K562 (cell line): ENCODE measurements at regions not wholly inside any gene's neighbourhood (a gene's known extent, or its start where the extent isn't known, plus 50 kb on each side); places are given as distances from the start of the nearest gene placed in this dataset.

Source experiments
- ATAC-seq: fragments of 200-7000 bp; cut with Tn5 transposase; 3 replicates; pipeline ENCODE4 v1.9.1; 2020; ENCODE audit warnings: moderate library complexity
- BruUV-seq: library from RNA; stranded (reverse); fragments of 400-500 nt; replicated peaks from 2 replicates; lab custom pipeline; 2021; lab: Mats Ljungman, UMichigan
- CTCF ChIA-PET: fragments of 300-600 bp; formaldehyde crosslinking; extraction: SDS; loops from one replicate; lab custom pipeline; 2021; ENCODE audit warnings: low intra/inter-chr PET ratio; lab: Yijun Ruan, JAX
- POLR2A ChIA-PET: fragments of 300-600, 350-650 bp; sonication (Branson Sonifier 250); formaldehyde crosslinking; extraction: SDS; loops from one replicate; lab custom pipeline; 2021; ENCODE audit warnings: antibody characterized with exemption, inconsistent platforms; lab: Yijun Ruan, JAX
- DNase-seq, 4 experiments: peaks; one replicate each; pipeline versions ENCODE4 v3.0.0 to v3.0.0-alpha.2; 2011 to 2018; ENCODE audit warnings: low spot score in 3 of 4, mixed read lengths in 3 of 4; ENCODE audit errors: extremely low read depth in 1 of 4
- FAIRE-seq: peaks from 2 replicates; lab custom pipeline; 2011; peaks lifted over from hg19 to GRCh38; lab: Jason Lieb, UNC
- H2AFZ ChIP-seq: 2 replicates; pipeline ENCODE4 v1.6.0; 2011; ENCODE audit warnings: low read depth, low read length, control low read depth, inconsistent platforms
- H3K27ac ChIP-seq: fragments of 200-600 bp; 3 replicates; pipeline ENCODE4 v1.8.0; 2011; ENCODE audit warnings: low read depth, mild to moderate bottlenecking, control low read depth, inconsistent platforms, low read length, moderate library complexity, mixed read lengths; ENCODE audit errors: extremely low read depth
- H3K27me3 ChIP-seq, 2 experiments: fragments of 300-600 bp in 1 of 2; 2 replicates in 1 of 2; 3 replicates in 1 of 2; pipeline versions ENCODE4 v1.6.0 to v1.8.0; 2011; ENCODE audit warnings: inconsistent platforms in 2 of 2, low read length in 2 of 2, mild to moderate bottlenecking in 1 of 2, mixed read lengths in 1 of 2, moderate library complexity in 1 of 2; ENCODE audit not compliant: control insufficient read depth in 2 of 2, insufficient read depth in 2 of 2
- H3K36me3 ChIP-seq: fragments of 300-600 bp; 3 replicates; pipeline ENCODE4 v1.8.0; 2011; ENCODE audit warnings: mild to moderate bottlenecking, low read length, inconsistent platforms; ENCODE audit not compliant: control insufficient read depth, insufficient read depth
- H3K4me1 ChIP-seq, 2 experiments: fragments of 200-600 bp in 1 of 2; replicated peaks in 1 of 2; 2 replicates in 1 of 2; 3 replicates in 1 of 2; pipeline versions ENCODE4 v1.5.1 to v1.8.0; 2011; ENCODE audit warnings: inconsistent platforms in 2 of 2, low read length in 2 of 2, mild to moderate bottlenecking in 1 of 2, mixed read lengths in 1 of 2, moderate library complexity in 1 of 2; ENCODE audit not compliant: control insufficient read depth in 2 of 2, insufficient read depth in 2 of 2
- H3K4me2 ChIP-seq: 2 replicates; pipeline ENCODE4 v1.6.1; 2011; ENCODE audit warnings: low read length, control low read depth, inconsistent platforms, mixed read lengths; ENCODE audit not compliant: insufficient read depth
- H3K4me3 ChIP-seq: fragments of 200-600 bp; sonication (generic), shearing (Covaris generic); 2 replicates; pipeline ENCODE4 v1.5.1; 2016; ENCODE audit warnings: control low read depth, inconsistent platforms
- H3K79me2 ChIP-seq: fragments of 200-600 bp; 3 replicates; pipeline ENCODE4 v1.8.0; 2011; ENCODE audit warnings: low read length, inconsistent platforms; ENCODE audit not compliant: control insufficient read depth, insufficient read depth
- H3K9ac ChIP-seq, 2 experiments: 2 replicates each; pipeline versions ENCODE4 v1.6.0 to v1.6.1; 2011; ENCODE audit warnings: low read depth in 2 of 2, low read length in 2 of 2, control low read depth in 1 of 2, inconsistent platforms in 1 of 2, mild to moderate bottlenecking in 1 of 2, mixed read lengths in 1 of 2; ENCODE audit not compliant: insufficient read depth in 1 of 2
- H3K9me1 ChIP-seq: one replicate; pipeline ENCODE4 v1.6.0; 2011; ENCODE audit warnings: inconsistent platforms, mild to moderate bottlenecking, low read length, moderate library complexity; ENCODE audit not compliant: control insufficient read depth, insufficient read depth
- H3K9me3 ChIP-seq: replicated peaks from 2 replicates; pipeline ENCODE4 v1.5.1; 2011; ENCODE audit warnings: low read depth, low read length, inconsistent platforms; ENCODE audit not compliant: control insufficient read depth, insufficient read depth
- H4K20me1 ChIP-seq: replicated peaks from 2 replicates; pipeline ENCODE4 v1.6.1; 2011; ENCODE audit warnings: low read length, inconsistent platforms, mixed read lengths; ENCODE audit not compliant: control insufficient read depth, insufficient read depth
- ASH1L ChIP-seq: fragments of 450-650 bp; IDR thresholded peaks from 2 replicates; pipeline ENCODE4 v1.6.1; 2018; ENCODE audit warnings: borderline replicate concordance, mild to moderate bottlenecking, low read depth; ENCODE audit not compliant: partially characterized antibody
- DNMT1 ChIP-seq: fragments of 450-650 bp; IDR thresholded peaks from 2 replicates; pipeline ENCODE4 v1.6.1; 2016; ENCODE audit warnings: antibody characterized with exemption, mild to moderate bottlenecking
- FOXK2 ChIP-seq, 2 experiments: fragments of 450-650 bp; IDR thresholded peaks in 1 of 2; conservative IDR thresholded peaks in 1 of 2; 2 replicates each; pipeline ENCODE4 v1.6.1; 2016; ENCODE audit warnings: low read depth in 2 of 2, mild to moderate bottlenecking in 1 of 2
- RERE ChIP-seq: sonication (generic); formaldehyde crosslinking; IDR thresholded peaks from 2 replicates; pipeline ENCODE4 v1.8.0; 2023; ENCODE audit warnings: missing genetic modification reagents, mild to moderate bottlenecking, borderline replicate concordance
- SREBF1 ChIP-seq: fragments of 150-350 bp; IDR thresholded peaks from 2 replicates; pipeline ENCODE4 v1.6.1; 2014; ENCODE audit warnings: antibody characterized with exemption, low read depth, low read length, borderline replicate concordance
- TRIM25 ChIP-seq: fragments of 450-650 bp; IDR thresholded peaks from 2 replicates; pipeline ENCODE4 v1.7.0; 2016; ENCODE audit warnings: borderline replicate concordance
- WGBS: fragments of 100-300 bp; shearing (Covaris generic); methylation state at CpG from one replicate; pipeline ENCODE4 v1.1.6; 2016; ENCODE audit warnings: low coverage, mixed read lengths; ENCODE audit not compliant: insufficient coverage; ENCODE audit errors: missing lambda C conversion rate; 5-methylcytosine and 5-hydroxymethylcytosine counted together
- in situ Hi-C: fragments of 300-500 bp; cut with MboI; formaldehyde crosslinking; loops from 4 replicates; pipeline ENCODE4 v1.15.0; 2018; ENCODE audit warnings: inconsistent platforms, mixed read lengths
- intact Hi-C: fragments of 100-400 bp; cut with micrococcal nuclease; formaldehyde crosslinking; loops from 2 replicates; pipeline ENCODE4 v1.14.2; 2022

- peaks cover 3% of the 10 kb centered on the region for H3K9me1 ChIP-seq
- BruUV-seq: no TSS peak
- no peak overlapping the region for H2AFZ ChIP-seq
- FAIRE-seq (no peak), ATAC-seq (no peak), DNase-seq (no peak)
- TF ChIP-seq RERE (no peak), FOXK2 (conservative IDR thresholded peaks at IDR 0.05 in 1 of 2, IDR thresholded peaks at IDR 0.05 in 1 of 2; ENCODE audit: low read depth in 2 of 2) (no peak), ASH1L (no peak), DNMT1 (no peak), SREBF1 (no peak), TRIM25 (no peak)
- H3K27me3 ChIP-seq: peaks cover 34 to 41% of the 10 kb centered on the region in 2 experiments
- ChIA-PET CTCF (no interaction called here), POLR2A (interaction anchor here (0.5 to 0.6 kb wide), 2 partner anchors 71 to 166 kb away, joined by 3 read pairs; no protein-coding TSS in a partner anchor)
- H3K36me3 ChIP-seq: no peaks in the 10 kb centered on the region
- H3K4me2 ChIP-seq: no peak overlapping the region
- no peaks in the 10 kb centered on the region for H3K9me3 ChIP-seq
- intact Hi-C loops (no loop called here), in situ Hi-C loops (no loop called here)
- 0 out of 2 replicates have a peak, but pooled peaks cover 5% of the 10 kb centered on the region for H4K20me1 ChIP-seq
- no peaks in the 10 kb centered on the region for H3K4me1 ChIP-seq
- H3K4me3 ChIP-seq: no peak overlapping the region
- no peak overlapping the region for H3K27ac ChIP-seq
- no peaks in the 10 kb centered on the region for H3K79me2 ChIP-seq
- no peak overlapping the region for H3K9ac ChIP-seq
- 0% methylated on average over 11 of the region's 11 CpGs for WGBS
Measured at GRCh38 chr5:133819977-133820471, 148.4 kb downstream of the C5orf15 start.
